ENCODE measurements at regions not wholly inside any gene's neighbourhood (a gene's known extent, or its start where the extent isn't known, plus 50 kb on each side); places are given as distances from the start of the nearest gene placed in this dataset.

GRCh38 chrX:20620306-20620705, 353.6 kb upstream of the RPS6KA3 start:
- DNase-seq (ENCODE audit: low spot score): peak; percentile 37

GRCh38 chrX:20609916-20610415, 343.3 kb upstream of the RPS6KA3 start:
- DNase-seq (ENCODE audit: low spot score): no peak

- no peak for DNase-seq (ENCODE audit: low spot score)
Measured at GRCh38 chrX:20606831-20607230, 340.1 kb upstream of the RPS6KA3 start.

GRCh38 chrX:20596856-20597255, 330.1 kb upstream of the RPS6KA3 start:
- no peak for DNase-seq (ENCODE audit: low spot score)

GRCh38 chrX:20595928-20596575, 329.3 kb upstream of the RPS6KA3 start:
- DNase-seq (ENCODE audit: low spot score): peak; percentile 13

GRCh38 chrX:20594985-20595384, 328.3 kb upstream of the RPS6KA3 start:
- DNase-seq (ENCODE audit: low spot score): peak; percentile 5

GRCh38 chrX:20593836-20594235, 327.1 kb upstream of the RPS6KA3 start:
- DNase-seq (ENCODE audit: low spot score): no peak

- no peak for DNase-seq (ENCODE audit: low spot score)
Measured at GRCh38 chrX:20593402-20593801, 326.7 kb upstream of the RPS6KA3 start.

GRCh38 chrX:20591246-20591645, 324.5 kb upstream of the RPS6KA3 start:
- DNase-seq (ENCODE audit: low spot score): no peak

GRCh38 chrX:20585782-20586181, 319.1 kb upstream of the RPS6KA3 start:
- no peak for DNase-seq (ENCODE audit: low spot score)

- peak; percentile 11 for DNase-seq (ENCODE audit: low spot score)
Measured at GRCh38 chrX:20571611-20572010, 304.9 kb upstream of the RPS6KA3 start.

GRCh38 chrX:20567108-20567507, 300.4 kb upstream of the RPS6KA3 start:
- DNase-seq (ENCODE audit: low spot score): no peak

GRCh38 chrX:20547611-20548051, 280.9 kb upstream of the RPS6KA3 start:
- peak; percentile 74 for DNase-seq (ENCODE audit: low spot score)

GRCh38 chrX:20545538-20545937, 278.8 kb upstream of the RPS6KA3 start:
- DNase-seq (ENCODE audit: low spot score): no peak

- no peak for DNase-seq (ENCODE audit: low spot score)
Measured at GRCh38 chrX:20542072-20542471, 275.4 kb upstream of the RPS6KA3 start.

GRCh38 chrX:20538974-20539373, 272.3 kb upstream of the RPS6KA3 start:
- no peak for DNase-seq (ENCODE audit: low spot score)

- DNase-seq (ENCODE audit: low spot score): no peak
Measured at GRCh38 chrX:20531667-20532066, 265.0 kb upstream of the RPS6KA3 start.

GRCh38 chrX:20530406-20530921, 263.8 kb upstream of the RPS6KA3 start:
- DNase-seq (ENCODE audit: low spot score): no peak

GRCh38 chrX:20529711-20530110, 263.0 kb upstream of the RPS6KA3 start:
- DNase-seq (ENCODE audit: low spot score): no peak

GRCh38 chrX:20529301-20529700, 262.6 kb upstream of the RPS6KA3 start:
- DNase-seq (ENCODE audit: low spot score): no peak

- DNase-seq (ENCODE audit: low spot score): no peak
Measured at GRCh38 chrX:20527558-20528011, 260.9 kb upstream of the RPS6KA3 start.

GRCh38 chrX:20527041-20527440, 260.3 kb upstream of the RPS6KA3 start:
- DNase-seq (ENCODE audit: low spot score): no peak

- DNase-seq (ENCODE audit: low spot score): no peak
Measured at GRCh38 chrX:20523626-20524312, 257.1 kb upstream of the RPS6KA3 start.
